A549 (cell line): ENCODE measurements at regions not wholly inside any gene's neighbourhood (a gene's known extent, or its start where the extent isn't known, plus 50 kb on each side); places are given as distances from the start of the nearest gene placed in this dataset.

ENCODE experiments used
- CEBPB ChIP-seq, 2 experiments: fragments of >200 bp in 1 of 2; sonication (Bioruptor Twin) in 1 of 2; formaldehyde crosslinking in 1 of 2; IDR thresholded peaks; 2 replicates each; pipeline ENCODE4 v1.6.1; 2012 to 2016
- CTCF ChIP-seq: fragments of >200 bp; sonication (Bioruptor Twin); formaldehyde crosslinking; IDR thresholded peaks from 3 replicates; pipeline ENCODE4 v1.5.1; 2016
- EP300 ChIP-seq, 2 experiments: fragments of >200 bp; sonication (Bioruptor Twin); formaldehyde crosslinking; IDR thresholded peaks; 2 replicates in 1 of 2; 3 replicates in 1 of 2; pipeline ENCODE4 v1.6.1; 2016 to 2017
- JUN ChIP-seq, 2 experiments: fragments of >200 bp; sonication (Bioruptor Twin); formaldehyde crosslinking; IDR thresholded peaks; 2 replicates in 1 of 2; 3 replicates in 1 of 2; pipeline ENCODE4 v1.6.1; 2016 to 2017

- TF ChIP-seq CEBPB (IDR thresholded peaks at IDR 0.05) (no peak), EP300 (IDR thresholded peaks at IDR 0.05) (no peak), CTCF (no peak), JUN (IDR thresholded peaks at IDR 0.05) (no peak)
Observed at GRCh38 chr3:99559196-99559595, 79.2 kb upstream of the COL8A1 start.
